Ovary (tissue), 7 donors: ENCODE measurements at regions not wholly inside any gene's neighbourhood (a gene's known extent, or its start where the extent isn't known, plus 50 kb on each side); places are given as distances from the start of the nearest gene placed in this dataset.

Experiments
- DNase-seq, 5 donors: peaks; one replicate each; pipeline ENCODE4 v3.0.0-alpha.2; 2019 to 2020
- H3K27ac ChIP-seq, 2 donors: fragments of 200-600 bp; one replicate each; pipeline versions ENCODE4 v1.5.1 to v1.8.0; 2019 to 2022
- H3K27me3 ChIP-seq: fragments of 200-600 bp; one replicate; pipeline ENCODE4 v1.8.0; 2022
- H3K36me3 ChIP-seq: fragments of 200-600 bp; sonication (generic); one replicate; pipeline ENCODE4 v1.5.1; 2019
- H3K4me1 ChIP-seq: one replicate; pipeline ENCODE4 v1.8.1; 2013; ENCODE audit warnings: mild to moderate bottlenecking, moderate library complexity; ENCODE audit not compliant: insufficient read depth
- H3K4me3 ChIP-seq: fragments of 200-600 bp; sonication (generic); one replicate; pipeline ENCODE4 v1.5.1; 2017
- H3K9me3 ChIP-seq, 2 donors: fragments of 200-600 bp in 1 of 2; sonication (generic) in 1 of 2; one replicate each; pipeline versions ENCODE4 v1.5.1 to v1.8.1; 2013 to 2019; ENCODE audit warnings: mild to moderate bottlenecking in 1 of 2, moderate library complexity in 1 of 2
- CTCF ChIP-seq, 3 donors: fragments of 450-650 bp in 2 of 3; fragments of 200-600 bp in 1 of 3; IDR thresholded peaks; one replicate each; pipeline versions ENCODE4 v1.5.1 to v1.8.0; 2016 to 2022; ENCODE audit warnings: antibody characterized with exemption in 3 of 3, mild to moderate bottlenecking in 1 of 3
- EP300 ChIP-seq: sonication (generic); formaldehyde crosslinking; IDR thresholded peaks from one replicate; pipeline ENCODE4 v1.6.1; 2017; ENCODE audit warnings: antibody characterized with exemption
- POLR2A ChIP-seq: fragments of 450-650 bp; IDR thresholded peaks from one replicate; pipeline ENCODE4 v1.6.1; 2017; ENCODE audit warnings: antibody characterized with exemption, mild to moderate bottlenecking, moderate library complexity
- WGBS, 3 donors: extraction: QIAGEN DNeasy Blood & Tissue Kit in 1 of 3; methylation state at CpG; one replicate each; pipeline versions ENCODE4 v1.1.5 to v1.1.7; 2013 to 2017; 5-methylcytosine and 5-hydroxymethylcytosine counted together
- intact Hi-C, 4 donors: fragments of 100-400 bp; cut with DNase I; formaldehyde crosslinking; loops; one replicate each; pipeline versions ENCODE4 v1.11.0 to v1.15.1; 2022 to 2023
- donor health status: DM: no; HTN: no; CAD: no; lungs with moderate emphysema.
- donor health status: DM: no; HTN: no; CAD: no.
- donor health status: Bipolar disorder and iron deficiency.
- donor health status: DM: no; HTN: no; CAD: no.
- donor health status: DM: yes; HTN: yes; CAD: no.

GRCh38 chr5:154587123-154588026 lies 109.3 kb upstream of the HAND1 start:
- 25 to 30% (median 25%) methylated on average over 10 of the region's 10 CpGs for WGBS, 3 donors

GRCh38 chr5:154583671-154584177 lies 105.7 kb upstream of the HAND1 start:
- H3K36me3 ChIP-seq = no peaks in the 10 kb centered on the region
- no peak overlapping the region for H3K27ac ChIP-seq
- TF ChIP-seq CTCF (IDR thresholded peaks at IDR 0.05) (no peak), EP300 (no peak), POLR2A (no peak)
- H3K27me3 ChIP-seq = no peaks in the 10 kb centered on the region
- no peaks in the 10 kb centered on the region for H3K4me1 ChIP-seq
- 63 to 70% (median 64%) methylated on average over 12 of the region's 12 CpGs for WGBS, 3 donors
- intact Hi-C loops = no loop called here
- DNase-seq = no peak
- no peaks in the 10 kb centered on the region for H3K9me3 ChIP-seq
- H3K4me3 ChIP-seq = no peak overlapping the region

More at GRCh38 chr5:154587123-154588026, 109.3 kb upstream of the HAND1 start:
- Histone ChIP-seq H3K27me3 (no peaks in the 10 kb centered on the region), H3K27ac (no peak overlapping the region), H3K9me3 (no peaks in the 10 kb centered on the region), H3K36me3 (no peaks in the 10 kb centered on the region), H3K4me3 (no peak overlapping the region), H3K4me1 (no peaks in the 10 kb centered on the region)
- intact Hi-C loops = no loop called here
- TF ChIP-seq CTCF (IDR thresholded peaks at IDR 0.05) (no peak), POLR2A (no peak), EP300 (no peak)
- no peak for DNase-seq

- intact Hi-C loops = no loop called here
- Histone ChIP-seq H3K4me3 (no peak overlapping the region), H3K36me3 (no peaks in the 10 kb centered on the region), H3K27ac (no peak overlapping the region), H3K4me1 (no peaks in the 10 kb centered on the region), H3K27me3 (no peaks in the 10 kb centered on the region), H3K9me3 (no peaks in the 10 kb centered on the region)
- DNase-seq = no peak
- TF ChIP-seq POLR2A (no peak), EP300 (no peak), CTCF (IDR thresholded peaks at IDR 0.05) (no peak)
- 79 to 80% (median 80%) methylated on average over 6 of the region's 6 CpGs for WGBS, 3 donors
These were observed 102.4 kb upstream of the HAND1 start for GRCh38 chr5:154580422-154580821.

DNA sequence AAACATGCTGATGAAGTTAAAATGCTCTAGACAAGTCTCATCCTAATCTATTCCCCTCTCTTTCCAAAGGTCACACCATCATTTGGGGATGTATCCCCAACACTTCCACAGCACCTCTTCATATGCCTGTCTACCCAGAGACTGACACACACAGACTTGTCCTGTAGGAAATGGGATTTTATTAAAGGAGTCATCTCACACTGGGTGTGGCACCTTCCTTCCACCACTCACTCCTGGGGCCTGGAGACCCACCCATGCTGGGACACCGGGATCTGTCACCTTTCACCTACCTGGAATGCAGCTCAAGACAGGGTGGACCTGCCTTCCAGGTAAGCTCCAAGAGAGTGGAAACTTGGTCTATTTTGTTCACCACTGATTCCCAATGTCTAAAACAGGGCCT lies 99.4 kb upstream of the HAND1 start:
- H3K27me3 ChIP-seq = no peaks in the 10 kb centered on the region
- no peaks in the 10 kb centered on the region for H3K36me3 ChIP-seq
- no peak for DNase-seq
- WGBS, 3 donors = 76 to 86% (median 79%) methylated on average over 1 of the region's 1 CpG
- intact Hi-C loops = no loop called here
- H3K27ac ChIP-seq = no peak overlapping the region
- H3K9me3 ChIP-seq = no peaks in the 10 kb centered on the region
- no peaks in the 10 kb centered on the region for H3K4me1 ChIP-seq
- no peak for TF ChIP-seq POLR2A
- TF ChIP-seq CTCF (IDR thresholded peaks at IDR 0.05) = no peak
- no peak for TF ChIP-seq EP300
- no peak overlapping the region for H3K4me3 ChIP-seq
